Right ventricle myocardium inferior (tissue), 1 donor: ENCODE measurements at regions not wholly inside any gene's neighbourhood (a gene's known extent, or its start where the extent isn't known, plus 50 kb on each side); places are given as distances from the start of the nearest gene placed in this dataset.
"Not testable (repeated sequence)": the region's sequence is repeated elsewhere in the genome, so short reads cannot be mapped to it uniquely, and the experiment has no call there.

Experiments used
- ATAC-seq: fragments of 200-7000 bp; cut with Tn5 transposase; one replicate; pipeline ENCODE4 v1.9.1; 2020; ENCODE audit warnings: mild to moderate bottlenecking, moderate library complexity
- DNase-seq: peaks from one replicate; pipeline ENCODE4 v3.0.0; 2021; ENCODE audit errors: missing footprints
- intact Hi-C: fragments of 100-400 bp; cut with DNase I; formaldehyde crosslinking; loops from one replicate; pipeline ENCODE4 v1.11.0; 2022
- donor health status: DM: no; HTN: yes; CAD: no; lungs with severe emphysema.

GRCh38 chr4:100054071-100054470 lies 104.0 kb upstream of the H2AZ1 start:
- intact Hi-C loops = no loop called here
- no peak for ATAC-seq

DNA sequence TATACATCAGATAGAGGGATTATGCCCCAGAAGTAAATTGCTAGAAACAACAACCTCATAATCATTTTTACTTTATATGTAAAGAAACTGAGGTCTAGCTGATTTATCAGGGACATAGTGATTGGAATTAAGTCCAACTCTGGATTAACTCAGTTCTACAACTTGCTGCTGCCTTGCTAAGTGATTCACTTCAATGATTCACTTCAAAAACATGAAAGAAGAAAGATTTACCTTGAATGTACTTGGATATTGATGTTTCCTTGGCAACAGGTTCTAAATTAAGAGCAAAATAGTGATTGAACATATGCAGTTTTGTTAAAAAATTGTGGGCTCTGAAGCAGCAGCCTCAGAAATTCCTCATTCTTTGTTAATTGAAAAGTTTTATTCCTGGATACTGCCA lies 99.8 kb upstream of the H2AZ1 start:
- intact Hi-C loops = no loop called here
- no peak for DNase-seq

More at GRCh38 chr4:100054071-100054470, 104.0 kb upstream of the H2AZ1 start:
- no peak for DNase-seq

GRCh38 chr4:100042711-100043110 lies 92.6 kb upstream of the H2AZ1 start:
- DNase-seq = no peak
- ATAC-seq = no peak
- intact Hi-C loops = no loop called here

More for the DNA sequence above, 99.8 kb upstream of the H2AZ1 start:
- ATAC-seq = no peak

GRCh38 chr4:100042235-100042634 lies 92.2 kb upstream of the H2AZ1 start:
- ATAC-seq = no peak
- DNase-seq = no peak
- intact Hi-C loops = no loop called here

DNA sequence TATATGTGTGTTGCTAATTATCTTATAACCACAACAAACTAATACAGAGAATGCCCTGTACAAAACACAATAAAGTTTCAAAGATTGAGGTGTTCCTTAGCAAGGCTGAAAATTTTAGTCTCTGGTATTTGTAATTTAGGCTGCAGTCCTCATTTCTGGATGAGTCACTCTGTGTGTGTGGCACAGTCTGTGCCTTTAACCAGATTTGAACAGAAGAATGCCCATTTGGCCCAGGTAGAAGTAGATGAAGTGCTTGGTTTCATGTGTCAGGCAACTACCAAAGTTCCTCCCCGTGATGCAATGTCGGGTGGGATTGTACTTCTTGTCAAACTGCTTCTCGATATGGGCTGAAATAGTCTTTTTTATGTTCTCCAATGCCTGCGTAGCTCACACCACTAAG lies 91.6 kb upstream of the H2AZ1 start:
- no peak for ATAC-seq
- intact Hi-C loops = no loop called here
- no peak for DNase-seq

DNA sequence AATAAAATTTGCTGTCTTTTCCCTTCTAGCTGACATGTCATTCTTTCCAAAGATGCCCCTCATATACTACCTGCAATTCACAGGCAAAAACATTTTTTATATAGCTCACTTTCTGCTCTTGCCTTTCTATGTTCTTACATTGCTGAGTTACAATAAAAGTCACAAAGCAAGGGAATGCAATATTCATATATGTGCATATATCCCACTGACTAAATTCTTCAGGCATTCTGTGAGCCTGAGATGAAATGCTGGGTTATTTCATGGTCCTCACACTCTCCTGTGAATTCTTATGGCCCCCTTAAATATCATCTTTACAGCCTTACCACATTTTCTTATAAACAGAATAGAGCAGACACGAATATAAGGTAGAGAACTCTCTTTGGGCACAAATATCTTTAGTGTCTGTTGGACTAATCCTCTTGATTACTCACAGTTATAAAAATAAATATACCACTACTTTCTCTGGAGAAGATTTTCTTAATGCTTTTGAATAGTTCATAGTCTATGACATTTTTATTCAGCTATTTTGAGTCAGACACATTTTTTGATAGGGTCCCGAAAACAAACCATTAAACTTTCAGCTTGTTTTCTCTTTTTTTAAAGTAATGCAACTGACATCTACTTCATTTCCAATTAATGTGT lies 84.1 kb upstream of the H2AZ1 start:
- intact Hi-C loops = no loop called here
- no peak for ATAC-seq
- no peak for DNase-seq

GRCh38 chr4:100026066-100026465 lies 76.0 kb upstream of the H2AZ1 start:
- DNase-seq = no peak
- intact Hi-C loops = no loop called here
- ATAC-seq = no peak

DNA sequence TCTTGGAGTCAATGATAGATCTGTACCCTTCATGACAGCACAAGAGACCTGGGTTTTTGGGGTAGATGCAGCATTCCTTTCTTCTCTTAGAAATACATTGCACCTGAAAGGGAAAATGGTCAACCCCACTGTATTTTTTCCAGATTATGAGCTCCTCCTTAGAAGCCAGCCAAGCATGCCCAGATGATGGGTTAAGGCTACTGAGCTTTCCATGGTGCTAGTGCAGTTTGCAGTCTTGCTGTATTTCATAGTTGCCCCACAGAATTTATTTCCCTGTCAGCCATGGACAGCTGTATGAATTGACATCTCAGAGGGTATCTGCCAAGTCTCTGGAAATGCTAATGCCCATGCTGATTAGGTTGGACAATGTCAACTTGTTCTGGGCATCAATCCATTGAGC lies 73.7 kb upstream of the H2AZ1 start:
- intact Hi-C loops = no loop called here
- ATAC-seq = no peak
- DNase-seq = no peak

- ATAC-seq (no peak), DNase-seq (no peak)
- intact Hi-C loops = no loop called here
Measured at GRCh38 chr4:100022792-100023222, 72.7 kb upstream of the H2AZ1 start.

DNA sequence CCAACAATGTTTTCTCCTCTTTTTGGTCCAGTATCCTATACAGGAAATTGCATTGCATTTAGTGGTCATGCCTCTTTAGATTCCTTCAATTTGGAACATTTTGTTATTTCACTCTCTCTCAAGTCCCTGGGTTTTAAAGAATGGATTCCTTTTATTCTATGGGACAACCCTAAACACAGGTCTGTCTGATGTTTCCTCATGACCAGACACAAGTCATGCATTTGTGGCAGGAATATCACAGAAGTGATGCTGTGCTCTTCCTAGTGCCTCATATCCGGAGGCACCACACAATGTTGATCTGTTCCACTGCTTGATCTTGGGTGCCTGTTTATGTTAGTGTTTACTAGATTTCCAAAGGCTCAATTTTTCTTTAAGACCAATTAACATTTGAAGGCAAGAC lies 69.7 kb upstream of the H2AZ1 start:
- DNase-seq = no peak
- intact Hi-C loops = no loop called here
- no peak for ATAC-seq

DNA sequence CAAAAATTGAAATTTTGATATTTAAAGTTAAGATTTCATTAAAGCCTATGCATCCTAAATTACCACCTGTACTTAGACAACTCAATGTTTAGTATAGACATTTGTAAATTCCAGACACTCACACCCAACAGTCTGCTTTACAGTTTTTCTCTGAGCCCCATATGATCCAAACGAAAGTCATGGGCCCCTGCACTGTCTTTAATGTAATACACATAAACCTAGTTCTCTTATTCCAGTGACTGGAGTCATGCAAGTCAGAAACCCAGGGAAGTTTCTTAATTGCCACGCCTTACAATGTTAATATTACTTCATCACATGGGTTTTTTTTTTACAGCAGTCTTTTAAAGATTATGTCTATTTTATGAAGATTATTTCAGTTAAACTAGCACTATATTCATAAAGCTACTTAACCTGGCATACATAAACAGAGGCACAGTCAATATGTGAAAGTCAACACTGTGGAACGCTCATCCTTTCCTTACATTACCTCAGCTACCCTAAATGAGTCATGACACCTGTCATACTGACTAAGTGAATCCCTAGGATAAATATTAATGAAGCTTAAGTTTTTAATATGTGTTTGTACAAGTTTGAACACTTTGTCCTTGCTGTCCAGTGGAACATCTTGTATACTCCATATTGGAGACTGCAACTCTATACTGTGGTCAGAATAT lies 67.7 kb upstream of the H2AZ1 start:
- intact Hi-C loops = no loop called here
- ATAC-seq = no peak
- no peak for DNase-seq

GRCh38 chr4:100016191-100016590 lies 66.1 kb upstream of the H2AZ1 start:
- ATAC-seq (no peak), DNase-seq (no peak)
- intact Hi-C loops = no loop called here

DNA sequence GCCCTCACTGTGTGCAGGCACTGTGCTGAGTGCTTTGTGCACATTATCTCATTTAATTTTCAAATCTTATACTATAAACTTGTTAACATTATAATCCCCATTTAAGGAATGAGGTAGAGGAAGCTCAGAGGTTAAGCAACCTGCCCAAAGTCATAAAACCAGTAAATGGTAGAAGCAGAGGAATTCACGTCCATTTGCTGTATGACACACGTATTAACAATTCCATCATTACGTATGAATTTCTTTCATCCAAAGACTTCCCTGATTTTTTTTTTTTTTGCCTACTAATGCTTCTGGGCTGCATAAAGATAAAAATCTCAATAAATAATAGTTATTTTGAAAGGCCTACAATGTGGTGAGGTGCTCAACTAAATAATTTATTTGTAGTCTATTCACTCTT lies 64.5 kb upstream of the H2AZ1 start:
- intact Hi-C loops = no loop called here
- DNase-seq = no peak
- no peak for ATAC-seq

DNA sequence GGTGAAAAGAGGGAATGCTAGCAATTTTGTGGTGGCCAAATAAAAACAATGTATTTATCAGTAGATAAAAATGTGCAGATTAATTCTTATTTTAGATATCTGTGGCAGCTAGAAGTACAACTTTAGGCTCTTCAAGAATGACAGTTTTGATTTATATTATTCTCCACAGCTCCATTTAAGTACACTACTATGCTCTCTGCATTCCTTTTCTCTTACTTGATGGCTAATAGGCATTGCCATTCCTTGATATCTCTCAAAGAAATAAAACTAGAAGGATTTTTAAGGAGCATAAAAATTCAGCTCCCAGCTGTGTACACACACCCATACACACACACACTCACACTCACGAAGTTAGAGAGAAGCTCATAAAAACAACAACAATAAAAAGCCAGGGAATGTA lies 59.4 kb upstream of the H2AZ1 start:
- intact Hi-C loops = no loop called here
- no peak for DNase-seq
- no peak for ATAC-seq

DNA sequence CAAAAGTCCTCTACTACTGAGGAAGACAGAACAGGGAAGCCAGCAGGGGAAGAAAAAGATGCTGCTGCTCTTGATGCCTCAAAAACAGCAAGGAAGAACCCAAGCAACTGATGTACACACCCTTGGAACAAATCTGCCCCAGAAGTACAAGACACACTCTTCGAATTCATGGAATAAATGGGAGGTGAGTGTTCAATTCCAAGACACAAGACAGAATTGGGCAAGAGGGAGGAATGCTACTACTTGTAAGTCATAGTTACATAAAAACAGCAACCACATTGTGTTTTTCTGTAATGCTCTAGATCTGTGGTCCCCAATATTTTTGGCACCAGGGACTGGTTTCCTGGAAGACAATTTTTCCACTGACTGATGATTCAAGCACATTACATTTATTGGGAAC lies 58.0 kb upstream of the H2AZ1 start:
- intact Hi-C loops = no loop called here
- DNase-seq (no peak), ATAC-seq (no peak)

DNA sequence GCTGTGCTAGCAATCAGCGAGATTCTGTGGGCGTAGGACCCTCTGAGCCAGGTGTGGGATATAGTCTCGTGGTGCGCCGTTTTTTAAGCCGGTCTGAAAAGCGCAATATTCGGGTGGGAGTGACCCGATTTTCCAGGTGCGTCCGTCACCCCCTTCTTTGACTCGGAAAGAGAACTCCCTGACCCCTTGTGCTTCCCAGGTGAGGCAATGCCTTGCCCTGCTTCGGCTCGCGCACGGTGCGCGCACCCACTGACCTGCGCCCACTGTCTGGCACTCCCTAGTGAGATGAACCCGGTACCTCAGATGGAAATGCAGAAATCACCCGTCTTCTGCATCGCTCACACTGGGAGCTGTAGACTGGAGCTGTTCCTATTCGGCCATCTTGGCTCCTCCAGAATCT lies 56.1 kb upstream of the H2AZ1 start:
- intact Hi-C loops, DNase-seq, ATAC-seq: not testable (repeated sequence)
